ENCODE measurements at regions not wholly inside any gene's neighbourhood (a gene's known extent, or its start where the extent isn't known, plus 50 kb on each side); places are given as distances from the start of the nearest gene placed in this dataset.

- TF ChIP-seq CTCF (IDR thresholded peaks at IDR 0.05; ENCODE audit: low read depth, low read length, poor library complexity, severe bottlenecking), result no peak
- TF ChIP-seq EZH2phosphoT487 (IDR thresholded peaks at IDR 0.05; ENCODE audit: borderline replicate concordance, low read length), result no peak
- Histone ChIP-seq H3K9me2 (replicated peaks; ENCODE audit: control insufficient read depth, low read length) (no peaks in the 10 kb centered on the region), H4K20me1 (ENCODE audit: control insufficient read depth, insufficient read depth, low read depth, low read length) (no peaks in the 10 kb centered on the region), H3K79me2 (ENCODE audit: control insufficient read depth, low read length) (no peaks in the 10 kb centered on the region), H3K4me2 (ENCODE audit: low read length) (no peak overlapping the region), H3K36me3 (ENCODE audit: control insufficient read depth, low read length) (no peaks in the 10 kb centered on the region), H3K9me3 (ENCODE audit: control insufficient read depth, insufficient read depth, low read length) (no peaks in the 10 kb centered on the region), H3K27ac (ENCODE audit: low read depth, low read length) (no peak overlapping the region), H3F3A (ENCODE audit: control insufficient read depth, insufficient read depth) (no peaks in the 10 kb centered on the region), H3K4me3 (ENCODE audit: low read length) (no peak overlapping the region), H3K4me1 (ENCODE audit: control insufficient read depth, low read length) (peaks cover 6% of the 10 kb centered on the region), H3K27me3 (ENCODE audit: control insufficient read depth, low read length) (no peaks in the 10 kb centered on the region)
These were observed 92.2 kb downstream of the C5orf15 start for GRCh38 chr5:133876266-133876665.

GRCh38 chr5:133875179-133875578 lies 93.2 kb downstream of the C5orf15 start:
- H3K27ac ChIP-seq (ENCODE audit: low read depth, low read length), result no peak overlapping the region

GRCh38 chr5:133873449-133873848 lies 95.0 kb downstream of the C5orf15 start:
- H3K4me2 ChIP-seq (ENCODE audit: low read length), result no peak overlapping the region
- H3K79me2 ChIP-seq (ENCODE audit: control insufficient read depth, low read length), result no peaks in the 10 kb centered on the region
- H3K27me3 ChIP-seq (ENCODE audit: control insufficient read depth, low read length), result no peaks in the 10 kb centered on the region
- TF ChIP-seq CTCF (IDR thresholded peaks at IDR 0.05; ENCODE audit: low read depth, low read length, poor library complexity, severe bottlenecking) (no peak), EZH2phosphoT487 (IDR thresholded peaks at IDR 0.05; ENCODE audit: borderline replicate concordance, low read length) (no peak)
- no peak overlapping the region for H3K4me3 ChIP-seq (ENCODE audit: low read length)
- no peaks in the 10 kb centered on the region for H3K36me3 ChIP-seq (ENCODE audit: control insufficient read depth, low read length)
- H3F3A ChIP-seq (ENCODE audit: control insufficient read depth, insufficient read depth), result no peaks in the 10 kb centered on the region
- no peak overlapping the region for H3K27ac ChIP-seq (ENCODE audit: low read depth, low read length)
- no peaks in the 10 kb centered on the region for H3K9me2 ChIP-seq (replicated peaks; ENCODE audit: control insufficient read depth, low read length)
- H4K20me1 ChIP-seq (ENCODE audit: control insufficient read depth, insufficient read depth, low read depth, low read length), result no peaks in the 10 kb centered on the region
- peaks cover 15% of the 10 kb centered on the region for H3K4me1 ChIP-seq (ENCODE audit: control insufficient read depth, low read length)
- no peaks in the 10 kb centered on the region for H3K9me3 ChIP-seq (ENCODE audit: control insufficient read depth, insufficient read depth, low read length)

More at GRCh38 chr5:133875179-133875578, 93.2 kb downstream of the C5orf15 start:
- H3K27me3 ChIP-seq (ENCODE audit: control insufficient read depth, low read length), result no peaks in the 10 kb centered on the region
- no peaks in the 10 kb centered on the region for H3F3A ChIP-seq (ENCODE audit: control insufficient read depth, insufficient read depth)
- H3K36me3 ChIP-seq (ENCODE audit: control insufficient read depth, low read length), result no peaks in the 10 kb centered on the region
- no peak overlapping the region for H3K4me2 ChIP-seq (ENCODE audit: low read length)
- peaks cover 6% of the 10 kb centered on the region for H3K4me1 ChIP-seq (ENCODE audit: control insufficient read depth, low read length)
- no peak for TF ChIP-seq CTCF (IDR thresholded peaks at IDR 0.05; ENCODE audit: low read depth, low read length, poor library complexity, severe bottlenecking)
- no peak for TF ChIP-seq EZH2phosphoT487 (IDR thresholded peaks at IDR 0.05; ENCODE audit: borderline replicate concordance, low read length)
- H3K79me2 ChIP-seq (ENCODE audit: control insufficient read depth, low read length), result no peaks in the 10 kb centered on the region
- H4K20me1 ChIP-seq (ENCODE audit: control insufficient read depth, insufficient read depth, low read depth, low read length), result no peaks in the 10 kb centered on the region
- H3K9me3 ChIP-seq (ENCODE audit: control insufficient read depth, insufficient read depth, low read length), result no peaks in the 10 kb centered on the region
- no peaks in the 10 kb centered on the region for H3K9me2 ChIP-seq (replicated peaks; ENCODE audit: control insufficient read depth, low read length)
- no peak overlapping the region for H3K4me3 ChIP-seq (ENCODE audit: low read length)

GRCh38 chr5:133870661-133871060 lies 97.8 kb downstream of the C5orf15 start:
- H3K4me1 ChIP-seq (ENCODE audit: control insufficient read depth, low read length), result peaks cover 14% of the 10 kb centered on the region
- H3K4me3 ChIP-seq (ENCODE audit: low read length), result no peak overlapping the region
- H3K79me2 ChIP-seq (ENCODE audit: control insufficient read depth, low read length), result no peaks in the 10 kb centered on the region
- H3K9me3 ChIP-seq (ENCODE audit: control insufficient read depth, insufficient read depth, low read length), result no peaks in the 10 kb centered on the region
- H3K27me3 ChIP-seq (ENCODE audit: control insufficient read depth, low read length), result no peaks in the 10 kb centered on the region
- no peak overlapping the region for H3K27ac ChIP-seq (ENCODE audit: low read depth, low read length)
- H3K4me2 ChIP-seq (ENCODE audit: low read length), result no peak overlapping the region
- H4K20me1 ChIP-seq (ENCODE audit: control insufficient read depth, insufficient read depth, low read depth, low read length), result no peaks in the 10 kb centered on the region
- no peak for TF ChIP-seq CTCF (IDR thresholded peaks at IDR 0.05; ENCODE audit: low read depth, low read length, poor library complexity, severe bottlenecking)
- TF ChIP-seq EZH2phosphoT487 (IDR thresholded peaks at IDR 0.05; ENCODE audit: borderline replicate concordance, low read length), result no peak
- no peaks in the 10 kb centered on the region for H3F3A ChIP-seq (ENCODE audit: control insufficient read depth, insufficient read depth)
- no peaks in the 10 kb centered on the region for H3K36me3 ChIP-seq (ENCODE audit: control insufficient read depth, low read length)
- H3K9me2 ChIP-seq (replicated peaks; ENCODE audit: control insufficient read depth, low read length), result no peaks in the 10 kb centered on the region
